CD14-positive monocyte (primary cell): ENCODE measurements at regions not wholly inside any gene's neighbourhood (a gene's known extent, or its start where the extent isn't known, plus 50 kb on each side); places are given as distances from the start of the nearest gene placed in this dataset.

ENCODE experiments used
- DNase-seq, 3 donors: peaks; one replicate each; pipeline ENCODE4 v3.0.0-alpha.2; 2011 to 2022
- H2AFZ ChIP-seq: 2 replicates; pipeline ENCODE4 v1.6.0; 2012; ENCODE audit warnings: mild to moderate bottlenecking, low read depth, low read length, inconsistent platforms; ENCODE audit not compliant: insufficient read depth, poor library complexity, severe bottlenecking
- H3K27ac ChIP-seq, 2 donors: 1 replicate in 1 of 2; 2 replicates in 1 of 2; pipeline ENCODE4 v1.5.1; 2012 to 2013; ENCODE audit warnings: low read length in 2 of 2, control low read depth in 1 of 2, inconsistent platforms in 1 of 2, low read depth in 1 of 2, mild to moderate bottlenecking in 1 of 2
- H3K27me3 ChIP-seq, 2 donors: one replicate each; pipeline versions ENCODE4 v1.6.0 to v1.6.1; 2011 to 2013; ENCODE audit warnings: low read length in 2 of 2; ENCODE audit not compliant: control insufficient read depth in 2 of 2, insufficient read depth in 2 of 2
- H3K36me3 ChIP-seq, 2 donors: replicated peaks in 1 of 2; 1 replicate in 1 of 2; 2 replicates in 1 of 2; pipeline versions ENCODE4 v1.5.1 to v1.6.1; 2012 to 2013; ENCODE audit warnings: low read length in 2 of 2, control low read depth in 1 of 2, inconsistent platforms in 1 of 2, mild to moderate bottlenecking in 1 of 2; ENCODE audit not compliant: insufficient read depth in 2 of 2, control insufficient read depth in 1 of 2
- H3K4me1 ChIP-seq, 2 donors: 1 replicate in 1 of 2; 2 replicates in 1 of 2; pipeline versions ENCODE4 v1.5.1 to v1.6.1; 2012 to 2013; ENCODE audit warnings: low read length in 2 of 2, control low read depth in 1 of 2, inconsistent platforms in 1 of 2, mild to moderate bottlenecking in 1 of 2, moderate library complexity in 1 of 2; ENCODE audit not compliant: insufficient read depth in 2 of 2, control insufficient read depth in 1 of 2
- H3K4me2 ChIP-seq: replicated peaks from 2 replicates; pipeline ENCODE3; 2012; ENCODE audit warnings: low read length, moderate library complexity, mild to moderate bottlenecking; ENCODE audit not compliant: poor library complexity, severe bottlenecking; ENCODE audit errors: extremely low read depth
- H3K4me3 ChIP-seq, 3 experiments: fragments of 200-600 bp in 1 of 3; sonication (generic) in 1 of 3; replicated peaks in 1 of 3; 1 replicate in 2 of 3; 2 replicates in 1 of 3; pipeline ENCODE4 v1.5.1; 2011 to 2013; ENCODE audit warnings: low read length in 3 of 3, mild to moderate bottlenecking in 3 of 3, control low read depth in 2 of 3, low read depth in 2 of 3, inconsistent platforms in 1 of 3, moderate library complexity in 1 of 3
- H3K79me2 ChIP-seq: 2 replicates; pipeline ENCODE4 v1.6.0; 2012; ENCODE audit warnings: mild to moderate bottlenecking, control low read depth, inconsistent platforms, low read length, moderate library complexity; ENCODE audit not compliant: insufficient read depth
- H3K9ac ChIP-seq: 2 replicates; pipeline ENCODE4 v1.6.0; 2017; ENCODE audit warnings: low read length, mild to moderate bottlenecking; ENCODE audit not compliant: insufficient read depth, poor library complexity, severe bottlenecking
- H3K9me3 ChIP-seq, 2 donors: replicated peaks in 1 of 2; 1 replicate in 1 of 2; 2 replicates in 1 of 2; pipeline versions ENCODE4 v1.5.1 to v1.6.1; 2012 to 2013; ENCODE audit warnings: low read length in 2 of 2, control low read depth in 1 of 2; ENCODE audit not compliant: control insufficient read depth in 1 of 2, insufficient read depth in 1 of 2
- H4K20me1 ChIP-seq: 2 replicates; pipeline ENCODE4 v1.6.0; 2012; ENCODE audit warnings: mild to moderate bottlenecking, low read length, control low read depth, moderate library complexity; ENCODE audit not compliant: insufficient read depth
- H3K27ac Mint-ChIP-seq, 7 donors: one replicate each; pipeline ENCODE4 v1.8.0; 2020; ENCODE audit warnings: mild to moderate bottlenecking in 7 of 7, mixed read lengths in 7 of 7, moderate library complexity in 6 of 7, inconsistent platforms in 2 of 7
- H3K27me3 Mint-ChIP-seq, 3 donors: one replicate each; pipeline ENCODE4 v1.8.0; 2021 to 2022; ENCODE audit warnings: low read depth in 3 of 3, mild to moderate bottlenecking in 3 of 3, mixed read lengths in 3 of 3, moderate library complexity in 3 of 3, inconsistent platforms in 1 of 3
- H3K36me3 Mint-ChIP-seq, 2 donors: one replicate each; pipeline ENCODE4 v1.8.0; 2020; ENCODE audit warnings: mixed read lengths in 2 of 2, inconsistent platforms in 1 of 2, mild to moderate bottlenecking in 1 of 2
- H3K4me1 Mint-ChIP-seq: one replicate; pipeline ENCODE4 v1.8.0; 2020; ENCODE audit warnings: mild to moderate bottlenecking, mixed read lengths
- H3K4me3 Mint-ChIP-seq, 2 donors: one replicate each; pipeline ENCODE4 v1.8.0; 2020; ENCODE audit warnings: mild to moderate bottlenecking in 2 of 2, mixed read lengths in 2 of 2, moderate library complexity in 1 of 2
- H3K9me3 Mint-ChIP-seq, 7 donors: one replicate each; pipeline ENCODE4 v1.8.0; 2020 to 2022; ENCODE audit warnings: mixed read lengths in 7 of 7, mild to moderate bottlenecking in 6 of 7, moderate library complexity in 6 of 7, inconsistent platforms in 2 of 7
- CTCF ChIP-seq: fragments of 200-600 bp; IDR thresholded peaks from one replicate; pipeline ENCODE4 v1.8.0; 2022; ENCODE audit warnings: antibody characterized with exemption, mild to moderate bottlenecking
- WGBS: methylation state at CpG from one replicate; pipeline ENCODE4 v1.1.5; 2013; ENCODE audit warnings: missing lambda C conversion rate; ENCODE audit not compliant: insufficient coverage; 5-methylcytosine and 5-hydroxymethylcytosine counted together
- intact Hi-C, 2 donors: fragments of 100-400 bp; cut with micrococcal nuclease; formaldehyde crosslinking; loops; one replicate each; pipeline versions ENCODE4 v1.15.0 to v1.15.1; 2023

- DNase-seq: no peak
- H3K4me3 Mint-ChIP-seq: no peak overlapping the region
- Histone ChIP-seq H2AFZ (no peak overlapping the region), H3K79me2 (no peaks in the 10 kb centered on the region), H3K27ac (no peak overlapping the region), H3K9ac (no peak overlapping the region), H3K27me3 (no peaks in the 10 kb centered on the region), H4K20me1 (no peaks in the 10 kb centered on the region), H3K4me1 (no peaks in the 10 kb centered on the region), H3K4me3 (no peak overlapping the region), H3K36me3 (no peaks in the 10 kb centered on the region), H3K4me2 (no peak overlapping the region), H3K9me3 (peaks cover 10 to 28% of the 10 kb centered on the region in 2 donors)
- H3K36me3 Mint-ChIP-seq: no peaks in the 10 kb centered on the region
- no peak overlapping the region for H3K27ac Mint-ChIP-seq
- WGBS: 95% methylated on average over 4 of the region's 6 CpGs
- no peaks in the 10 kb centered on the region for H3K4me1 Mint-ChIP-seq
- H3K9me3 Mint-ChIP-seq: peaks cover 4 to 26% (median 11%) of the 10 kb centered on the region in 7 donors
- no peak for TF ChIP-seq CTCF
- intact Hi-C loops: no loop called here
- H3K27me3 Mint-ChIP-seq: peaks cover 0 to 3% (median 0%) of the 10 kb centered on the region in 3 donors
Observed at GRCh38 chr5:2608391-2608790, 143.1 kb downstream of the IRX2 start.

GRCh38 chr5:2607598-2607997 lies 143.9 kb downstream of the IRX2 start:
- Mint-ChIP-seq H3K27me3 (peaks cover 0 to 3% (median 0%) of the 10 kb centered on the region in 3 donors), H3K36me3 (no peaks in the 10 kb centered on the region), H3K9me3 (peaks cover 2 to 25% (median 13%) of the 10 kb centered on the region in 7 donors), H3K4me3 (no peak overlapping the region), H3K27ac (no peak overlapping the region), H3K4me1 (no peaks in the 10 kb centered on the region)
- H3K79me2 ChIP-seq: no peaks in the 10 kb centered on the region
- no peak overlapping the region for H3K27ac ChIP-seq
- TF ChIP-seq CTCF: no peak
- no peaks in the 10 kb centered on the region for H4K20me1 ChIP-seq
- no peaks in the 10 kb centered on the region for H3K4me1 ChIP-seq
- H3K27me3 ChIP-seq: no peaks in the 10 kb centered on the region
- H3K9me3 ChIP-seq: peaks cover 10 to 22% of the 10 kb centered on the region in 2 donors
- H3K4me3 ChIP-seq: no peak overlapping the region
- H3K36me3 ChIP-seq: no peaks in the 10 kb centered on the region
- H3K9ac ChIP-seq: no peak overlapping the region
- no peak overlapping the region for H2AFZ ChIP-seq
- WGBS: 44% methylated on average over 4 of the region's 6 CpGs
- intact Hi-C loops: no loop called here
- no peak for DNase-seq
- no peak overlapping the region for H3K4me2 ChIP-seq
